H9 (cell line): ENCODE measurements at regions not wholly inside any gene's neighbourhood (a gene's known extent, or its start where the extent isn't known, plus 50 kb on each side); places are given as distances from the start of the nearest gene placed in this dataset.

ENCODE experiments used
- DNase-seq: peaks from one replicate; pipeline ENCODE4 v3.0.0-alpha.2; 2017
- H2AFZ ChIP-seq: one replicate; pipeline ENCODE4 v1.6.1; 2013; ENCODE audit warnings: mild to moderate bottlenecking, low read length, control low read depth, moderate library complexity
- H2AK5ac ChIP-seq: 2 replicates; pipeline ENCODE4 v1.6.1; 2013; ENCODE audit warnings: low read length, control low read depth, mixed read lengths; ENCODE audit not compliant: insufficient read length
- H2BK120ac ChIP-seq: one replicate; pipeline ENCODE4 v1.6.1; 2013; ENCODE audit warnings: low read depth, mild to moderate bottlenecking, low read length, control low read depth, inconsistent platforms; ENCODE audit not compliant: poor library complexity, severe bottlenecking
- H2BK12ac ChIP-seq: 2 replicates; pipeline ENCODE4 v1.6.1; 2013; ENCODE audit warnings: low read length, control low read depth, mixed read lengths, low read depth; ENCODE audit not compliant: insufficient read length
- H2BK15ac ChIP-seq: 2 replicates; pipeline ENCODE4 v1.6.1; 2013; ENCODE audit warnings: low read depth, low read length, control low read depth
- H2BK20ac ChIP-seq: one replicate; pipeline ENCODE4 v1.6.1; 2013; ENCODE audit warnings: low read depth, mild to moderate bottlenecking, low read length, control low read depth, inconsistent platforms; ENCODE audit not compliant: poor library complexity, severe bottlenecking
- H2BK5ac ChIP-seq: 2 replicates; pipeline ENCODE4 v1.6.1; 2013; ENCODE audit warnings: low read length, control low read depth, mixed read lengths; ENCODE audit not compliant: insufficient read length
- H3K14ac ChIP-seq: 2 replicates; pipeline ENCODE4 v1.6.1; 2013; ENCODE audit warnings: low read length, control low read depth; ENCODE audit not compliant: insufficient read depth
- H3K18ac ChIP-seq: 2 replicates; pipeline ENCODE4 v1.6.1; 2013; ENCODE audit warnings: low read depth, mild to moderate bottlenecking, mixed read lengths, low read length, control low read depth; ENCODE audit not compliant: insufficient read length
- H3K23ac ChIP-seq: 2 replicates; pipeline ENCODE4 v1.6.1; 2013; ENCODE audit warnings: low read length, control low read depth, mixed read lengths, low read depth; ENCODE audit not compliant: insufficient read length
- H3K23me2 ChIP-seq: 2 replicates; pipeline ENCODE4 v1.6.1; 2013; ENCODE audit warnings: low read depth, mild to moderate bottlenecking, mixed read lengths, low read length, control low read depth; ENCODE audit not compliant: insufficient read length, poor library complexity, severe bottlenecking
- H3K27ac ChIP-seq: 2 replicates; pipeline ENCODE4 v1.5.1; 2013; ENCODE audit warnings: low read length, control low read depth, mixed read lengths, low read depth; ENCODE audit not compliant: insufficient read length
- H3K27me3 ChIP-seq: 2 replicates; pipeline ENCODE4 v1.6.1; 2013; ENCODE audit warnings: low read length, control low read depth, inconsistent platforms; ENCODE audit not compliant: insufficient read depth
- H3K4ac ChIP-seq: 2 replicates; pipeline ENCODE4 v1.6.1; 2013; ENCODE audit warnings: low read depth, mild to moderate bottlenecking, control low read depth, inconsistent platforms, low read length, moderate library complexity
- H3K4me1 ChIP-seq: 2 replicates; pipeline ENCODE4 v1.6.1; 2013; ENCODE audit warnings: low read length, control low read depth, inconsistent platforms; ENCODE audit not compliant: insufficient read depth
- H3K4me2 ChIP-seq: 2 replicates; pipeline ENCODE4 v1.6.1; 2013; ENCODE audit warnings: low read length, control low read depth, mixed read lengths; ENCODE audit not compliant: insufficient read length, insufficient read depth
- H3K56ac ChIP-seq: 2 replicates; pipeline ENCODE4 v1.6.1; 2013; ENCODE audit warnings: low read depth, mild to moderate bottlenecking, mixed read lengths, low read length, control low read depth; ENCODE audit not compliant: insufficient read length
- H3K79me1 ChIP-seq: 2 replicates; pipeline ENCODE4 v1.6.1; 2013; ENCODE audit warnings: low read depth, mild to moderate bottlenecking, moderate library complexity, low read length, control low read depth, inconsistent platforms; ENCODE audit not compliant: insufficient read depth, poor library complexity, severe bottlenecking
- H3K79me2 ChIP-seq: 2 replicates; pipeline ENCODE4 v1.6.1; 2013; ENCODE audit warnings: low read length, control low read depth, inconsistent platforms; ENCODE audit not compliant: insufficient read depth
- H3K9ac ChIP-seq: 2 replicates; pipeline ENCODE4 v1.6.1; 2013; ENCODE audit warnings: low read length, control low read depth, mixed read lengths; ENCODE audit not compliant: insufficient read length; ENCODE audit errors: extremely low read depth
- H3K9me3 ChIP-seq: one replicate; pipeline ENCODE4 v1.6.1; 2013; ENCODE audit warnings: low read depth, low read length, inconsistent platforms; ENCODE audit not compliant: control insufficient read depth
- H3T11ph ChIP-seq: one replicate; pipeline ENCODE4 v1.6.1; 2013; ENCODE audit warnings: mild to moderate bottlenecking, low read length, control low read depth, inconsistent platforms
- H4K20me1 ChIP-seq: one replicate; pipeline ENCODE4 v1.6.1; 2013; ENCODE audit not compliant: control insufficient read depth, insufficient read length, insufficient read depth
- H4K5ac ChIP-seq: 2 replicates; pipeline ENCODE4 v1.6.1; 2013; ENCODE audit warnings: low read depth, mild to moderate bottlenecking, mixed read lengths, low read length, control low read depth; ENCODE audit not compliant: insufficient read length
- H4K8ac ChIP-seq: replicated peaks from 2 replicates; pipeline ENCODE4 v1.6.1; 2013; ENCODE audit warnings: low read length, control low read depth, mixed read lengths, low read depth; ENCODE audit not compliant: insufficient read length
- H4K91ac ChIP-seq: 2 replicates; pipeline ENCODE4 v1.6.1; 2013; ENCODE audit warnings: low read depth, mild to moderate bottlenecking, moderate library complexity, mixed read lengths, low read length, control low read depth; ENCODE audit not compliant: insufficient read length
- H3K27ac Mint-ChIP-seq, 3 experiments: 2 replicates in 2 of 3; 3 replicates in 1 of 3; pipeline ENCODE4 v1.8.0; 2020 to 2021; ENCODE audit warnings: mixed read lengths in 3 of 3, mild to moderate bottlenecking in 1 of 3, moderate library complexity in 1 of 3
- H3K27me3 Mint-ChIP-seq: 2 replicates; pipeline ENCODE4 v1.8.0; 2021; ENCODE audit warnings: low read depth, mild to moderate bottlenecking, moderate library complexity, mixed read lengths
- H3K36me3 Mint-ChIP-seq, 3 experiments: 2 replicates in 2 of 3; 3 replicates in 1 of 3; pipeline ENCODE4 v1.8.0; 2020 to 2021; ENCODE audit warnings: low read depth in 3 of 3, mixed read lengths in 3 of 3; ENCODE audit not compliant: insufficient read depth in 1 of 3
- H3K4me1 Mint-ChIP-seq, 2 experiments: 2 replicates each; pipeline ENCODE4 v1.8.0; 2020; ENCODE audit warnings: mixed read lengths in 2 of 2
- H3K4me3 Mint-ChIP-seq, 2 experiments: 2 replicates in 1 of 2; 3 replicates in 1 of 2; pipeline ENCODE4 v1.8.0; 2020 to 2021; ENCODE audit warnings: mild to moderate bottlenecking in 2 of 2, mixed read lengths in 2 of 2, moderate library complexity in 1 of 2
- H3K9me3 Mint-ChIP-seq, 2 experiments: 2 replicates in 1 of 2; 3 replicates in 1 of 2; pipeline ENCODE4 v1.8.0; 2020; ENCODE audit warnings: mild to moderate bottlenecking in 2 of 2, mixed read lengths in 2 of 2, moderate library complexity in 1 of 2
- CTCF ChIP-seq: fragments of 200-600 bp; sonication (generic); conservative IDR thresholded peaks from 3 replicates; pipeline ENCODE4 v1.8.0; 2021; ENCODE audit warnings: antibody characterized with exemption, mild to moderate bottlenecking
- WGBS: extraction: QIAGEN DNeasy Blood & Tissue Kit; methylation state at CpG from one replicate; pipeline ENCODE4 v1.1.7; 2013; ENCODE audit warnings: missing lambda C conversion rate, low lambda C conversion rate, mixed read lengths; ENCODE audit not compliant: insufficient read length; ENCODE audit errors: extremely low coverage; 5-methylcytosine and 5-hydroxymethylcytosine counted together

GRCh38 chr3:64909757-64910467, 222.1 kb upstream of the ADAMTS9 start:
- 0 out of 2 replicates have a peak, but pooled peaks cover 1% of the 10 kb centered on the region for H3K79me2 ChIP-seq
- H3K23me2 ChIP-seq: no peaks in the 10 kb centered on the region
- H4K8ac ChIP-seq: no peak overlapping the region
- H3K4me3 Mint-ChIP-seq: no peak overlapping the region
- peaks cover 0 to 6% of the 10 kb centered on the region in 2 experiments; a peak in 3 of 5 replicates for H3K9me3 Mint-ChIP-seq
- H3K23ac ChIP-seq: no peak overlapping the region
- H3K9me3 ChIP-seq: no peaks in the 10 kb centered on the region
- no peaks in the 10 kb centered on the region for H4K20me1 ChIP-seq
- H3K27ac Mint-ChIP-seq: no peak overlapping the region
- no peak overlapping the region for H3K14ac ChIP-seq
- no peak overlapping the region for H2BK15ac ChIP-seq
- no peak overlapping the region for H2BK120ac ChIP-seq
- DNase-seq: no peak
- H3K56ac ChIP-seq: no peak overlapping the region
- no peak overlapping the region for H2AK5ac ChIP-seq
- H2BK12ac ChIP-seq: no peak overlapping the region
- H3K4me1 Mint-ChIP-seq: peaks cover 35 to 42% of the 10 kb centered on the region in 2 experiments
- H3K4ac ChIP-seq: no peak overlapping the region
- no peaks in the 10 kb centered on the region for H3K79me1 ChIP-seq
- H4K91ac ChIP-seq: no peak overlapping the region
- no peak overlapping the region for H2BK20ac ChIP-seq
- no peak overlapping the region for H3K18ac ChIP-seq
- H3K27me3 Mint-ChIP-seq: peaks cover 11% of the 10 kb centered on the region
- H3K4me1 ChIP-seq: peaks cover 3% of the 10 kb centered on the region; the same call in 1 of the 2 replicates
- H2BK5ac ChIP-seq: no peak overlapping the region
- H3K36me3 Mint-ChIP-seq: peaks cover 3 to 9% (median 4%) of the 10 kb centered on the region in 3 experiments; a peak in 3 of 7 replicates
- H3T11ph ChIP-seq: no peak overlapping the region
- no peak overlapping the region for H3K4me2 ChIP-seq
- no peak overlapping the region for H3K9ac ChIP-seq
- H4K5ac ChIP-seq: no peak overlapping the region
- TF ChIP-seq CTCF: no peak
- no peak overlapping the region for H3K27ac ChIP-seq
- no peak overlapping the region for H2AFZ ChIP-seq
- no peaks in the 10 kb centered on the region for H3K27me3 ChIP-seq
- no CpG with 5 or more reads among the region's 4 CpGs for WGBS
